Keratinocyte (primary cell): ENCODE measurements at regions not wholly inside any gene's neighbourhood (a gene's known extent, or its start where the extent isn't known, plus 50 kb on each side); places are given as distances from the start of the nearest gene placed in this dataset.

Source experiments
- DNase-seq: peaks from one replicate; pipeline ENCODE4 v3.0.0-alpha.2; 2011; ENCODE audit warnings: low read depth, missing footprints, low spot score
- FAIRE-seq: peaks from 2 replicates; lab custom pipeline; 2011; peaks lifted over from hg19 to GRCh38; lab: Jason Lieb, UNC
- H2AFZ ChIP-seq: 2 replicates; pipeline ENCODE4 v1.6.0; 2012; ENCODE audit warnings: low read length, control low read depth, inconsistent platforms; ENCODE audit not compliant: control insufficient read depth
- H3K27ac ChIP-seq: 2 replicates; pipeline ENCODE4 v1.5.1; 2011; ENCODE audit warnings: low read length; ENCODE audit not compliant: control insufficient read depth, insufficient read depth
- H3K27me3 ChIP-seq: 3 replicates; pipeline ENCODE4 v1.6.0; 2011; ENCODE audit warnings: low read length; ENCODE audit not compliant: control insufficient read depth, insufficient read depth; ENCODE audit errors: extremely low read depth
- H3K36me3 ChIP-seq, 2 experiments: 2 replicates in 1 of 2; 3 replicates in 1 of 2; pipeline ENCODE4 v1.5.1; 2011; ENCODE audit warnings: low read length in 2 of 2, mild to moderate bottlenecking in 1 of 2; ENCODE audit not compliant: control insufficient read depth in 2 of 2, insufficient read depth in 2 of 2; ENCODE audit errors: extremely low read depth in 1 of 2
- H3K4me1 ChIP-seq: 3 replicates; pipeline ENCODE4 v1.5.1; 2011; ENCODE audit warnings: low read length; ENCODE audit not compliant: control insufficient read depth, insufficient read depth; ENCODE audit errors: extremely low read depth
- H3K4me2 ChIP-seq: 3 replicates; pipeline ENCODE4 v1.6.0; 2011; ENCODE audit warnings: low read depth, low read length; ENCODE audit not compliant: control insufficient read depth, insufficient read depth; ENCODE audit errors: extremely low read depth
- H3K4me3 ChIP-seq, 3 experiments: fragments of 200-600 bp in 1 of 3; sonication (generic) in 1 of 3; 2 replicates in 2 of 3; 3 replicates in 1 of 3; pipeline ENCODE4 v1.5.1; 2011 to 2016; ENCODE audit warnings: low read length in 3 of 3, mild to moderate bottlenecking in 3 of 3, control low read depth in 2 of 3, inconsistent platforms in 1 of 3, low read depth in 1 of 3, mixed read lengths in 1 of 3, mixed run types in 1 of 3, moderate library complexity in 1 of 3; ENCODE audit not compliant: control insufficient read depth in 2 of 3, insufficient read depth in 2 of 3; ENCODE audit errors: extremely low read depth in 1 of 3
- H3K79me2 ChIP-seq: 2 replicates; pipeline ENCODE4 v1.6.0; 2012; ENCODE audit warnings: low read length; ENCODE audit not compliant: control insufficient read depth, insufficient read depth
- H3K9ac ChIP-seq: 3 replicates; pipeline ENCODE4 v1.6.0; 2011; ENCODE audit warnings: low read length; ENCODE audit not compliant: control insufficient read depth, insufficient read depth; ENCODE audit errors: extremely low read depth
- H3K9me1 ChIP-seq: 3 replicates; pipeline ENCODE4 v1.6.0; 2011; ENCODE audit warnings: low read length; ENCODE audit not compliant: control insufficient read depth, insufficient read depth; ENCODE audit errors: extremely low read depth
- H3K9me3 ChIP-seq: 2 replicates; pipeline ENCODE4 v1.5.1; 2012; ENCODE audit warnings: low read depth, low read length; ENCODE audit not compliant: control insufficient read depth
- H4K20me1 ChIP-seq: 3 replicates; pipeline ENCODE4 v1.6.0; 2011; ENCODE audit warnings: low read length; ENCODE audit not compliant: control insufficient read depth, insufficient read depth; ENCODE audit errors: extremely low read depth
- EZH2 ChIP-seq: IDR thresholded peaks from one replicate; pipeline ENCODE4 v1.6.1; 2012; ENCODE audit warnings: inconsistent platforms, mild to moderate bottlenecking, low read length, moderate library complexity
- dilution Hi-C: fragments of 300-500 bp; cut with MboI; formaldehyde crosslinking; loops from one replicate; pipeline ENCODE4 v1.7.0; 2020; ENCODE audit warnings: low sequenced_read_pairs; ENCODE audit not compliant: extremely low pct_ligation_motif_present
- TF ChIP-seq, protein P1 (sequence below), 3 experiments: IDR thresholded peaks in 1 of 3; conservative IDR thresholded peaks in 1 of 3; optimal IDR thresholded peaks in 1 of 3; 2 replicates in 2 of 3; 3 replicates in 1 of 3; pipeline versions ENCODE3 to v1.5.1; 2011; ENCODE audit warnings: low read length in 3 of 3, mild to moderate bottlenecking in 3 of 3, moderate library complexity in 2 of 3, control low read depth in 1 of 3, inconsistent platforms in 1 of 3; ENCODE audit not compliant: insufficient read depth in 2 of 3; ENCODE audit errors: extremely low read depth in 1 of 3

DNA sequence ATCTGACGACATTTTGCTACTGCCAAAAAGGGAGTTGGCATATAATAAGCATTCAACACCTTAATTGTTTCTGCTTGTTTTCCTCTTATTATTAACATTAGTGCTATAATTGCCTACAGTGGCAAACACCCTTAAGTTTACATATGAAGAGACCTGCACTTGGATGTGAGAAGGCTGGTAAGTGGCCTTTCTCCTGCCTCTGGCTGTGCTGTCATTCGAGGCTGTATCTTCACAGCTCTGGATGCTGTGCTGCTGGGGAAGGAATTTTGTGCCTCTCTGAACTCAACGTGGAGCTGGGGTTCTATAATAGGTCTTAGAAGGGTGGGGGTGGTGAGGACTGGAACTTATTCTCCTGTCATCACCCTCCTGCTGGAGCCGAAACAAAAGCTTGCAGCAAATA, 385.9 kb downstream of the EMP1 start:
- Histone ChIP-seq H3K36me3 (no peaks in the 10 kb centered on the region), H4K20me1 (no peaks in the 10 kb centered on the region), H2AFZ (no peak overlapping the region), H3K27ac (no peak overlapping the region), H3K4me1 (no peaks in the 10 kb centered on the region), H3K4me3 (no peak overlapping the region), H3K27me3 (no peaks in the 10 kb centered on the region), H3K9me1 (no peaks in the 10 kb centered on the region), H3K9me3 (no peaks in the 10 kb centered on the region), H3K79me2 (no peaks in the 10 kb centered on the region), H3K9ac (no peak overlapping the region), H3K4me2 (no peak overlapping the region)
- DNase-seq (no peak), FAIRE-seq (no peak)
- dilution Hi-C loops = no loop called here
- TF ChIP-seq, protein P1, sequence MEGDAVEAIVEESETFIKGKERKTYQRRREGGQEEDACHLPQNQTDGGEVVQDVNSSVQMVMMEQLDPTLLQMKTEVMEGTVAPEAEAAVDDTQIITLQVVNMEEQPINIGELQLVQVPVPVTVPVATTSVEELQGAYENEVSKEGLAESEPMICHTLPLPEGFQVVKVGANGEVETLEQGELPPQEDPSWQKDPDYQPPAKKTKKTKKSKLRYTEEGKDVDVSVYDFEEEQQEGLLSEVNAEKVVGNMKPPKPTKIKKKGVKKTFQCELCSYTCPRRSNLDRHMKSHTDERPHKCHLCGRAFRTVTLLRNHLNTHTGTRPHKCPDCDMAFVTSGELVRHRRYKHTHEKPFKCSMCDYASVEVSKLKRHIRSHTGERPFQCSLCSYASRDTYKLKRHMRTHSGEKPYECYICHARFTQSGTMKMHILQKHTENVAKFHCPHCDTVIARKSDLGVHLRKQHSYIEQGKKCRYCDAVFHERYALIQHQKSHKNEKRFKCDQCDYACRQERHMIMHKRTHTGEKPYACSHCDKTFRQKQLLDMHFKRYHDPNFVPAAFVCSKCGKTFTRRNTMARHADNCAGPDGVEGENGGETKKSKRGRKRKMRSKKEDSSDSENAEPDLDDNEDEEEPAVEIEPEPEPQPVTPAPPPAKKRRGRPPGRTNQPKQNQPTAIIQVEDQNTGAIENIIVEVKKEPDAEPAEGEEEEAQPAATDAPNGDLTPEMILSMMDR (optimal IDR thresholded peaks at IDR 0.05 in 1 of 3, IDR thresholded peaks at IDR 0.05 in 1 of 3, conservative IDR thresholded peaks at IDR 0.05 in 1 of 3; ENCODE audit: extremely low read depth in 1 of 3, insufficient read depth in 2 of 3, low read length in 3 of 3) = no peak
- TF ChIP-seq EZH2 = no peak

DNA sequence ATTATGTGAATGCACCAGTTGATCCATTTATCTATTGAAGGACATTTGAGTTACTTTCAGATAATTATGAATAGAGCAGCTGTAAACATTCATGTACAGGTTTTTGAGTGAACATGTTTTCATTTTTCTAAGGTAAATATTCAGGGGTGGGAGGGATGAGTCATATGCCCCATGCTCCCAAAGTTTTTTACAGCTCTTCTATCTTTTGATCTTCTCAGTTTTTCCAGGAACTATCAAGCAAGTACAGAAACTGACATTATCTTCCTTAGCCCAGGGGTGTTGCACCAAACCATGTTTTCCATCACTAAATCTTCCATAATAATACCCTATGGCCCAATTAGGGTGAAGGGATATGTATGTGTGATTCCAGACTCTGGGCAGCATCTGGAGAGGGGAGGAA, 384.5 kb downstream of the EMP1 start:
- no peaks in the 10 kb centered on the region for H3K27me3 ChIP-seq
- H3K79me2 ChIP-seq = no peaks in the 10 kb centered on the region
- dilution Hi-C loops = no loop called here
- H2AFZ ChIP-seq = no peak overlapping the region
- FAIRE-seq (no peak), DNase-seq (no peak)
- no peak overlapping the region for H3K4me3 ChIP-seq
- H3K27ac ChIP-seq = no peak overlapping the region
- no peak overlapping the region for H3K4me2 ChIP-seq
- no peaks in the 10 kb centered on the region for H3K9me1 ChIP-seq
- no peaks in the 10 kb centered on the region for H4K20me1 ChIP-seq
- no peaks in the 10 kb centered on the region for H3K36me3 ChIP-seq
- no peak overlapping the region for H3K9ac ChIP-seq
- no peaks in the 10 kb centered on the region for H3K9me3 ChIP-seq
- TF ChIP-seq, protein P1 (optimal IDR thresholded peaks at IDR 0.05 in 1 of 3, IDR thresholded peaks at IDR 0.05 in 1 of 3, conservative IDR thresholded peaks at IDR 0.05 in 1 of 3; ENCODE audit: extremely low read depth in 1 of 3, insufficient read depth in 2 of 3, low read length in 3 of 3) = no peak
- TF ChIP-seq EZH2 = no peak
- H3K4me1 ChIP-seq = no peaks in the 10 kb centered on the region
